ENCODE measurements at regions not wholly inside any gene's neighbourhood (a gene's known extent, or its start where the extent isn't known, plus 50 kb on each side); places are given as distances from the start of the nearest gene placed in this dataset.

DNA sequence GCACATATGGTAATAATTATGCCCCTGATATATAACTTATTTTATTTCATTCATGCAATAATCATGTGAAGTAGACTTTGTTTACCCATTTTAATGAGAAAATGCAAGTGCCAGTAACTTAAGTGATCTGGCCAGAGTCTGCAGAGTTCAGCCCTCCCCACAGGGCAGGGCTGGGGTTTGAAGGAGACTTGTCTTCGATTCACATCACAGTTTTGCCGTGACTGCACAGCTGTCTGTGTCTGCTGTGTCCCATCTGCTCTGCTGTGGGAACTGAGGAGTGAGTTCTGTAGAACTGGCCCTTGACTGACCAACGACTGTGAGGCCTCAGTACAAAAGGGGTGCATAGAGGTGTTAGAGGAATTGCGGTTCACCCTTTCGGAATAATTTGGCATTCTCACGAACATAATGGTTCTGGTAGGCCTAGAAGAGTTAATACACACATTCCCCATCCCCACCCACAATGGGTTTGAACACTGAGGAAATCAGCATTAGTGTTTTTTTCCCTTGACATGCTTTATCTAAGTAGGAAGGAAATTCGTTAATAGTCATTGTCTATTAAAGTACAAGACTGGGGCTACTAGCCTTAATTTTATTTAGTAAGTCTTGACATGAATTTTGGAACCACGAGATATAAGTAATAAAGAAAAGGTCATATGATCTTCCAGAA, 113.6 kb upstream of the MON1B start:
- TF ChIP-seq FOXP2 (optimal IDR thresholded peaks at IDR 0.05; ENCODE audit: borderline replicate concordance, extremely low read depth, extremely low read length, insufficient read depth) (no peak), TAF1 (IDR thresholded peaks at IDR 0.05; ENCODE audit: borderline replicate concordance, insufficient read depth, low read length) (no peak), REST (IDR thresholded peaks at IDR 0.05; ENCODE audit: insufficient read depth in 1 of 2, low read depth in 2 of 2, low read length in 2 of 2) (no peak), POLR2AphosphoS5 (IDR thresholded peaks at IDR 0.05; ENCODE audit: low read depth, low read length) (no peak)
